PC-3 (cell line): ENCODE measurements at regions not wholly inside any gene's neighbourhood (a gene's known extent, or its start where the extent isn't known, plus 50 kb on each side); places are given as distances from the start of the nearest gene placed in this dataset.

Experiments used
- CTCF ChIP-seq: fragments of 300-600 bp; sonication (generic); conservative IDR thresholded peaks from 2 replicates; pipeline ENCODE4 v1.5.1; 2017; ENCODE audit warnings: antibody characterized with exemption, low read depth, mild to moderate bottlenecking, low read length
- EZH2 ChIP-seq: fragments of 300-600 bp; sonication (generic); IDR thresholded peaks from one replicate; pipeline ENCODE4 v1.6.1; 2017; ENCODE audit warnings: antibody characterized with exemption, mild to moderate bottlenecking, low read length; ENCODE audit not compliant: unreplicated experiment
- EZH2phosphoT487 ChIP-seq: fragments of 300-600 bp; sonication (generic); IDR thresholded peaks from 2 replicates; pipeline ENCODE4 v1.6.1; 2018; ENCODE audit warnings: mild to moderate bottlenecking, antibody characterized with exemption, low read length, borderline replicate concordance

- TF ChIP-seq CTCF, result no peak
- TF ChIP-seq EZH2, result no peak
- TF ChIP-seq EZH2phosphoT487, result no peak
These were observed 396.5 kb downstream of the ANXA1 start for GRCh38 chr9:73548201-73548600.
